HFFc6 (cell line): ENCODE measurements at regions not wholly inside any gene's neighbourhood (a gene's known extent, or its start where the extent isn't known, plus 50 kb on each side); places are given as distances from the start of the nearest gene placed in this dataset.

Source experiments
- DNase-seq: peaks from one replicate; pipeline ENCODE4 v3.0.0-alpha.2; 2018
- H3K27ac Mint-ChIP-seq: 2 replicates; pipeline ENCODE4 v1.8.0; 2020; ENCODE audit warnings: mild to moderate bottlenecking, mixed read lengths
- H3K27me3 Mint-ChIP-seq: 2 replicates; pipeline ENCODE4 v1.8.0; 2021; ENCODE audit warnings: mild to moderate bottlenecking, moderate library complexity, mixed read lengths; ENCODE audit not compliant: insufficient read depth
- H3K36me3 Mint-ChIP-seq: 2 replicates; pipeline ENCODE4 v1.8.0; 2021; ENCODE audit warnings: low read depth, mixed read lengths
- H3K4me1 Mint-ChIP-seq: 2 replicates; pipeline ENCODE4 v1.8.0; 2020; ENCODE audit warnings: low read depth, mixed read lengths
- H3K4me3 Mint-ChIP-seq: 2 replicates; pipeline ENCODE4 v1.8.0; 2020; ENCODE audit warnings: mild to moderate bottlenecking, moderate library complexity, mixed read lengths
- H3K9me3 Mint-ChIP-seq: 2 replicates; pipeline ENCODE4 v1.8.0; 2020; ENCODE audit warnings: mild to moderate bottlenecking, mixed read lengths
- TF ChIP-seq, protein P1 (sequence below): fragments of 200-600 bp; sonication (generic); IDR thresholded peaks from 2 replicates; pipeline ENCODE4 v1.5.0; 2021; ENCODE audit warnings: antibody characterized with exemption, mild to moderate bottlenecking

DNA sequence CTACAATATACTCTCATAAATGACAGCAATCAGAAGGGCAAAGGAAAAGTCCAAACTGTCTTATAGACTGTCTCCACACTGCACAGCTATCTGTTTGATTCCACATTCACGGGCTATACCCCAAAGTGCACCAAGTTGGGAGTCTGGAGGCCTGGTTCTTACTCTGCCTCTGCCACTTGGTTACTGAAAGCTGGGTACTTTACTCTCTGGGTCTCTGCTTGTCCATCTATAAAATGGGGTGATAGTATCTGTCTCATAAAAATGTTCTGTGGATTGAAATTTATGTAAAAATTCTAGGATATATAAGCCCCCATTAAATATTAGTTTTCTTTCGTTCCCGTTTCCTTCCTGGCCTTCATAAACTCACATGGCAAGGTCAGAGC, 86.5 kb downstream of the CD164 start:
- TF ChIP-seq, protein P1, sequence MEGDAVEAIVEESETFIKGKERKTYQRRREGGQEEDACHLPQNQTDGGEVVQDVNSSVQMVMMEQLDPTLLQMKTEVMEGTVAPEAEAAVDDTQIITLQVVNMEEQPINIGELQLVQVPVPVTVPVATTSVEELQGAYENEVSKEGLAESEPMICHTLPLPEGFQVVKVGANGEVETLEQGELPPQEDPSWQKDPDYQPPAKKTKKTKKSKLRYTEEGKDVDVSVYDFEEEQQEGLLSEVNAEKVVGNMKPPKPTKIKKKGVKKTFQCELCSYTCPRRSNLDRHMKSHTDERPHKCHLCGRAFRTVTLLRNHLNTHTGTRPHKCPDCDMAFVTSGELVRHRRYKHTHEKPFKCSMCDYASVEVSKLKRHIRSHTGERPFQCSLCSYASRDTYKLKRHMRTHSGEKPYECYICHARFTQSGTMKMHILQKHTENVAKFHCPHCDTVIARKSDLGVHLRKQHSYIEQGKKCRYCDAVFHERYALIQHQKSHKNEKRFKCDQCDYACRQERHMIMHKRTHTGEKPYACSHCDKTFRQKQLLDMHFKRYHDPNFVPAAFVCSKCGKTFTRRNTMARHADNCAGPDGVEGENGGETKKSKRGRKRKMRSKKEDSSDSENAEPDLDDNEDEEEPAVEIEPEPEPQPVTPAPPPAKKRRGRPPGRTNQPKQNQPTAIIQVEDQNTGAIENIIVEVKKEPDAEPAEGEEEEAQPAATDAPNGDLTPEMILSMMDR, result no peak
- no peak overlapping the region for H3K27ac Mint-ChIP-seq
- no peaks in the 10 kb centered on the region for H3K36me3 Mint-ChIP-seq
- peaks cover 29% of the 10 kb centered on the region for H3K4me1 Mint-ChIP-seq
- no peak for DNase-seq
- no peaks in the 10 kb centered on the region for H3K9me3 Mint-ChIP-seq
- peaks cover 5% of the 10 kb centered on the region for H3K27me3 Mint-ChIP-seq
- H3K4me3 Mint-ChIP-seq, result no peak overlapping the region

DNA sequence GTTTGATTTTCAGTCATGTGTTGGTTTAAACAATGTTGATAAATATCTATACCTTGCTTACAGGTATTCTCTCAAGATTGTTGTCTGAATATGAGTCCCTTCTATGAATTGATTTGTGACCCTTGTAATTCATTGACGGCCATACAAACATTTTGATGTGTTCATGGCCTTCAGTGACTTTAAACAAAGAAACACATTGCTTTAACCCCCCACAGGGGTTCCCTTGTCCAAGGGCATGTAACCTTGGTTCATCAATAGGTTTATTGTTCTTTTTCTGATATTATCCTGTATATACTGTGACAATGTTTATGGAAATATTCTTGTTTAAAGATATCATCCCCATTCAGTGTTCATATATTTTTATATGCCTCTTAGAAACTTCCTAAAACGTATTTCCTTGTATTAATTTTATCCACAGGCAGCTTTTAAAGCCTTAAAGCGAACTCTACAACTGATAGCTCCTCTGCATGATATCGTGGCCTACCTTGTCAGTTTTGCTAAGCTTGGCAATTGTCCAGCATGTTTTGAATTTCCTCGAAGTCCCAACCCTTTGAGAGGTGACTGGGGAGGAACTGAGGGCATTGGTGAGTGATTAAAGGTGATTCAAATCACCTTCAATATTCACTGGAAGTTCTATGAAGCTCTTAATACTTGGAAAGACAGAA, 87.0 kb downstream of the CD164 start:
- peaks cover 3% of the 10 kb centered on the region for H3K27me3 Mint-ChIP-seq
- no peak for DNase-seq
- H3K36me3 Mint-ChIP-seq, result no peaks in the 10 kb centered on the region
- no peak overlapping the region for H3K27ac Mint-ChIP-seq
- H3K9me3 Mint-ChIP-seq, result no peaks in the 10 kb centered on the region
- TF ChIP-seq, protein P1, result no peak
- peaks cover 29% of the 10 kb centered on the region for H3K4me1 Mint-ChIP-seq
- H3K4me3 Mint-ChIP-seq, result no peak overlapping the region

DNA sequence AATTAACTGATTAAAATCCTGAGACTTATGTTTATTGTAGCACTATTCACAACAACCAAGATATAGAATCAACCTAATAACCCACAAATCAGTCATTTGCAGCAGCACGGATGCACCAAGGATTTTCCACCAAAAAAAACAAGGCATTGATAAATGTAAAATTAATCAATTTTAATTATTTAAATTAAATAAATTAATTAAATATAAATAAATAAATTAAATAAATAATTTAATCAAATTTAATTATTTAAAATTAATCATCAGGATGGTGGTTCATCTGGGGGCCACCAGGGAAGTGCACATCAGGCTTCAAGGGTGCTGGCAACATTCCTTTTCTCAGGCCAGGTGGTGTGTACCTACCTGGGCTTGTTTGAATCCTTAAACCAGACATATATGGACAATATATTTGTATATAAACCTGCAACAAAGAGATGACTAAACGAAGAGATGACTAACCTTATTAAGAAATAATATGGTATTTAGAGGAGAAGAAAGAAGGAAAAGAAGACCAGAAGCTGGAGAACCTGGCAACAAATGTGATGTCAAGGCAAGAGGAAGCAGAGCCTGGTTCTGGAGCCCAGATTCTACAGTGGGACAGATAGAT, 89.2 kb downstream of the CD164 start:
- TF ChIP-seq, protein P1, result no peak
- H3K27ac Mint-ChIP-seq, result no peak overlapping the region
- H3K4me3 Mint-ChIP-seq, result no peak overlapping the region
- H3K36me3 Mint-ChIP-seq, result no peaks in the 10 kb centered on the region
- peaks cover 3% of the 10 kb centered on the region for H3K27me3 Mint-ChIP-seq
- no peaks in the 10 kb centered on the region for H3K9me3 Mint-ChIP-seq
- H3K4me1 Mint-ChIP-seq, result peaks cover 29% of the 10 kb centered on the region
- no peak for DNase-seq

DNA sequence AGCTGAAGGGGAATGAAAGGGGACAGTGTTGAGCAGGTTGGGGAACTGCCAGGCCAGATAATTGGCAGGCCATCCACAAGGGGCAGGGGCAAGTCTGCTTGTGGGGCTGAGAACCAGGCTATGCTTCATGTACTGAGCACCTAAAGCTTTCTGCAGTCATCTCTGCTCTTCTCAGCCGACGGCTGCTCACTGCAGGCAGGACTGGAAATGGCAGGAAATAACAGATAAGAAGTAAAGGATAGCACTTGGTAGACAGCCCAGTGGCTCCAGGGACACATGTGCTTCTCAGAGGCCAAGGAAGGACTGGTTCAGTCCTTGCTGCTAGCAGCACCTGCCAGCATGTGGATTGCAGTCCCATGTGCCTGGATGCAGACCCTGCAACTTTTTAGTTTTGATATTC, 89.8 kb downstream of the CD164 start:
- Mint-ChIP-seq H3K27ac (no peak overlapping the region), H3K4me1 (peaks cover 29% of the 10 kb centered on the region), H3K9me3 (no peaks in the 10 kb centered on the region), H3K27me3 (peaks cover 9% of the 10 kb centered on the region), H3K36me3 (no peaks in the 10 kb centered on the region), H3K4me3 (no peak overlapping the region)
- TF ChIP-seq, protein P1, result no peak
- no peak for DNase-seq

DNA sequence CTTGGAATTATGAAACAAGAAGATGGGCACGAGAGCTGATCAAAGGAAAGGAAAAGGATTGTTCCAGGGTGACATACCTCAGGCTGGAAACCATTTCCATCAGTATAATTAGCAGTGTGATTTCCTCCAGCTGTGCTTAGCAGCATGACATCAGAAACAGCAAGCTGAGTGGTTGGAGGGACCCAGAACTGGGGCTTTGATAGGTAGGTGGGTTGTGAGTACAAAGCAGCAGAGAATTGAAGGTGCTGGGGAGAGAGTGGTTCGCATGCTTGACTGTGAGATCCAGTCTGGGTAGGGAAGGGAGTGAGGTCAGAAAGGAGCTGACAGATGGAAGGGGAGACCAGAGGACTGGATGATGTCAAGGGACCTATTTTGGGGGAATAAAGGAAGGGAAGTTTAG, 90.4 kb downstream of the CD164 start:
- peaks cover 27% of the 10 kb centered on the region for H3K4me1 Mint-ChIP-seq

More for the DNA sequence above, 90.4 kb downstream of the CD164 start:
- H3K27me3 Mint-ChIP-seq, result peaks cover 8% of the 10 kb centered on the region
- no peaks in the 10 kb centered on the region for H3K36me3 Mint-ChIP-seq
- H3K27ac Mint-ChIP-seq, result no peak overlapping the region
- TF ChIP-seq, protein P1, result no peak
- no peak overlapping the region for H3K4me3 Mint-ChIP-seq
- no peaks in the 10 kb centered on the region for H3K9me3 Mint-ChIP-seq
- DNase-seq, result no peak
